ENCODE measurements at regions not wholly inside any gene's neighbourhood (a gene's known extent, or its start where the extent isn't known, plus 50 kb on each side); places are given as distances from the start of the nearest gene placed in this dataset.

GRCh38 chr2:128666596-128666995 is 347.9 kb upstream of the HS6ST1 start:
- POLR2A ChIA-PET (ENCODE audit: unreplicated experiment), result no interaction called here
- intact Hi-C loops (cut with micrococcal nuclease), result no loop called here

GRCh38 chr2:128667391-128667790 is 348.7 kb upstream of the HS6ST1 start:
- Histone ChIP-seq H3K9ac (ENCODE audit: low read length) (no peak overlapping the region), H3K4me1 (ENCODE audit: insufficient read depth, low read length) (no peaks in the 10 kb centered on the region), H2AFZ (ENCODE audit: low read length) (no peak overlapping the region), H3K27ac (ENCODE audit: low read length) (no peak overlapping the region), H3F3A (ENCODE audit: low read length, unreplicated experiment) (no peaks in the 10 kb centered on the region), H3K79me2 (ENCODE audit: low read length) (no peaks in the 10 kb centered on the region), H3K9me3 (ENCODE audit: low read length) (no peaks in the 10 kb centered on the region), H3K36me3 (ENCODE audit: low read depth, low read length) (no peaks in the 10 kb centered on the region), H3K4me2 (ENCODE audit: low read length) (no peak overlapping the region), H3K4me3 (ENCODE audit: low read length) (no peak overlapping the region), H4K20me1 (ENCODE audit: low read length) (no peaks in the 10 kb centered on the region), H3K9me2 (replicated peaks; ENCODE audit: low read length) (no peaks in the 10 kb centered on the region), H3K27me3 (ENCODE audit: low read length) (peaks cover 27% of the 10 kb centered on the region)
- POLR2A ChIA-PET (ENCODE audit: unreplicated experiment), result no interaction called here
- intact Hi-C loops (cut with micrococcal nuclease), result no loop called here
- TF ChIP-seq EZH2phosphoT487 (IDR thresholded peaks at IDR 0.05; ENCODE audit: borderline replicate concordance, low read length), result no peak
- no peak for TF ChIP-seq CTCF (conservative IDR thresholded peaks at IDR 0.05; ENCODE audit: low read depth, low read length)
- TF ChIP-seq EZH2 (IDR thresholded peaks at IDR 0.05; ENCODE audit: low read length, unreplicated experiment), result no peak
- ATAC-seq (no peak), DNase-seq (no peak)
- no TSS peak for BruUV-seq (replicated peaks)
- CTCF ChIA-PET, result no interaction called here

More at GRCh38 chr2:128666596-128666995, 347.9 kb upstream of the HS6ST1 start:
- Histone ChIP-seq H3K4me3 (ENCODE audit: low read length) (no peak overlapping the region), H3K79me2 (ENCODE audit: low read length) (no peaks in the 10 kb centered on the region), H2AFZ (ENCODE audit: low read length) (no peak overlapping the region), H4K20me1 (ENCODE audit: low read length) (no peaks in the 10 kb centered on the region), H3F3A (ENCODE audit: low read length, unreplicated experiment) (no peaks in the 10 kb centered on the region), H3K9me3 (ENCODE audit: low read length) (no peaks in the 10 kb centered on the region), H3K36me3 (ENCODE audit: low read depth, low read length) (no peaks in the 10 kb centered on the region), H3K4me1 (ENCODE audit: insufficient read depth, low read length) (no peaks in the 10 kb centered on the region), H3K9me2 (replicated peaks; ENCODE audit: low read length) (no peaks in the 10 kb centered on the region), H3K27ac (ENCODE audit: low read length) (no peak overlapping the region), H3K4me2 (ENCODE audit: low read length) (no peak overlapping the region), H3K27me3 (ENCODE audit: low read length) (peaks cover 27% of the 10 kb centered on the region), H3K9ac (ENCODE audit: low read length) (no peak overlapping the region)
- no peak for ATAC-seq
- no peak for TF ChIP-seq EZH2 (IDR thresholded peaks at IDR 0.05; ENCODE audit: low read length, unreplicated experiment)
- TF ChIP-seq CTCF (conservative IDR thresholded peaks at IDR 0.05; ENCODE audit: low read depth, low read length), result no peak
- no peak for TF ChIP-seq EZH2phosphoT487 (IDR thresholded peaks at IDR 0.05; ENCODE audit: borderline replicate concordance, low read length)
- CTCF ChIA-PET, result no interaction called here
- DNase-seq, result no peak
- BruUV-seq (replicated peaks), result no TSS peak

GRCh38 chr2:128668946-128669345 is 350.3 kb upstream of the HS6ST1 start:
- intact Hi-C loops (cut with micrococcal nuclease), result no loop called here

More at GRCh38 chr2:128668946-128669345, 350.3 kb upstream of the HS6ST1 start:
- H3K27ac ChIP-seq (ENCODE audit: low read length), result no peak overlapping the region
- CTCF ChIA-PET, result no interaction called here
- H3K9me2 ChIP-seq (replicated peaks; ENCODE audit: low read length), result no peaks in the 10 kb centered on the region
- no peak overlapping the region for H3K9ac ChIP-seq (ENCODE audit: low read length)
- ATAC-seq, result no peak
- H3K36me3 ChIP-seq (ENCODE audit: low read depth, low read length), result no peaks in the 10 kb centered on the region
- POLR2A ChIA-PET (ENCODE audit: unreplicated experiment), result no interaction called here
- H3F3A ChIP-seq (ENCODE audit: low read length, unreplicated experiment), result no peaks in the 10 kb centered on the region
- TF ChIP-seq EZH2 (IDR thresholded peaks at IDR 0.05; ENCODE audit: low read length, unreplicated experiment) (no peak), CTCF (conservative IDR thresholded peaks at IDR 0.05; ENCODE audit: low read depth, low read length) (no peak), EZH2phosphoT487 (IDR thresholded peaks at IDR 0.05; ENCODE audit: borderline replicate concordance, low read length) (no peak)
- no peaks in the 10 kb centered on the region for H3K79me2 ChIP-seq (ENCODE audit: low read length)
- peaks cover 36% of the 10 kb centered on the region for H3K27me3 ChIP-seq (ENCODE audit: low read length)
- no peaks in the 10 kb centered on the region for H3K9me3 ChIP-seq (ENCODE audit: low read length)
- H3K4me3 ChIP-seq (ENCODE audit: low read length), result no peak overlapping the region
- no peaks in the 10 kb centered on the region for H4K20me1 ChIP-seq (ENCODE audit: low read length)
- no TSS peak for BruUV-seq (replicated peaks)
- H2AFZ ChIP-seq (ENCODE audit: low read length), result no peak overlapping the region
- H3K4me1 ChIP-seq (ENCODE audit: insufficient read depth, low read length), result no peaks in the 10 kb centered on the region
- H3K4me2 ChIP-seq (ENCODE audit: low read length), result no peak overlapping the region
- no peak for DNase-seq
